ENCODE measurements at regions not wholly inside any gene's neighbourhood (a gene's known extent, or its start where the extent isn't known, plus 50 kb on each side); places are given as distances from the start of the nearest gene placed in this dataset.
A peak's percentile ranks its signal among the peaks of the same experiment; 100 is the strongest.
"Not testable (repeated sequence)": the region's sequence is repeated elsewhere in the genome, so short reads cannot be mapped to it uniquely, and the experiment has no call there.

DNA sequence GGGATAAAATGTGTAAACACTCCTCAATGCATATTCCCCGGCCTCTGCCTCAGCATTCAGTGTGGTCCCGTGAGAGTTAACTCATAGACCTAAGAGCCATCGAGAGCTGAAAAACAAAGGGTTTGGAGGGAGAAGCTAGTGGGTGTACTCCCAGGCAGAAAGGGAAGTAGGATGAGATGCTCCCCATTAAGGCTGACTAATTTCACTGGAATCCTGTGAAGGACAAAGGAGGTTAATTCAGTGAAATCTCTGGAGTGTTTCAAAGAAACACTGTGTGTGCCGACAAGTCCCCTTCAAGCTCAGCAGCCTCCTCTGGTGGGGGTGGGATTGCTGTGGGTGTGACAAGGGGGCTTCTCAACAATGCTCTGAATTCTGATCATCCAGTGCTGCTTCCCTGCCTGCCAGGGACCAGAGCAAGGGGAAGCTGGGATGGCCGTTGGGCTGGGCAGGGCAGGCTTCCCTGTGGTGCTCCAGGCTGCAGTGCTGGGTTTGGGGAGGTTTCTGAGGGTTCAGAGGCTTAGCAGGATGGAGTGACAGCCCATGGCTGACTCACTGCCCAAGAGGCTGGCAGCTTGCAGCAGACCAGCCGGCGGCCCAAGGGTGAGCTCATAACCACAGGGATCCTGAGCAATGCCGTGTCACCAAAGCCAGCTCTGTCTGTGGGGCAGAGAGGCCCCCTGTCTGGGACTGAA, 61.4 kb upstream of the BMAL1 start:
- no peaks in the 10 kb centered on the region for H3K9me3 ChIP-seq
- H3K27me3 ChIP-seq (ENCODE audit: low read depth), result no peaks in the 10 kb centered on the region
- no peaks in the 10 kb centered on the region for H3K36me3 ChIP-seq (replicated peaks)
- in situ Hi-C loops (cut with MboI; ENCODE audit: low sequenced_read_pairs), result loop anchor here (10.0 to 25.0 kb wide), 2 partner anchors 129 to 1021 kb away; no protein-coding TSS in a partner anchor
- H3K4me1 ChIP-seq, result no peaks in the 10 kb centered on the region
- no peak for DNase-seq (ENCODE audit: low spot score in 2 of 2)
- H3K4me3 ChIP-seq, result no peak overlapping the region

DNA sequence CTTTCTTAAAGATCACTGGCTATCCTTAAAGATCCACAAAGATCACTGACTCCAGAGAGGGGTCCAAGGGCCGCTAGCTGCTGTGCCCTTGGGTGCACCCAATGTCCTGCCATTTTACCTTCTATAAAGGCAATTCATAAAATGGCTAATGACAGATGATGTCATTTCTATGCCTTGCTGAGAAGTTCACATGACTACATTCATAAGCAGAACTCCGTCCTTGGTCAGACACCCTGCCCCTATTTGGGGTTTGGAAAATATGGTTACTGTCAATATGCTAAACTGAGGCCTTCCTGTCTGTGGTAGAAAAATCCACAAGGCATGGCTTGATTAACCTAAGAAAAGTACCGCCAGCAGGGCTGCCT, 60.9 kb upstream of the BMAL1 start:
- Histone ChIP-seq H3K4me1 (peaks cover 3% of the 10 kb centered on the region; the same call in 1 of the 2 replicates), H3K9me3 (no peaks in the 10 kb centered on the region), H3K36me3 (replicated peaks) (no peaks in the 10 kb centered on the region), H3K27me3 (ENCODE audit: low read depth) (no peaks in the 10 kb centered on the region), H3K4me3 (no peak overlapping the region)
- DNase-seq (ENCODE audit: low spot score in 2 of 2), result no peak
- in situ Hi-C loops (cut with MboI; ENCODE audit: low sequenced_read_pairs), result loop anchor here (10.0 to 25.0 kb wide), 2 partner anchors 128 to 1021 kb away; no protein-coding TSS in a partner anchor

GRCh38 chr11:13218685-13219084, 58.9 kb upstream of the BMAL1 start:
- DNase-seq (ENCODE audit: low spot score in 2 of 2); H3K4me3 ChIP-seq; H3K27me3 ChIP-seq (ENCODE audit: low read depth); H3K9me3 ChIP-seq; H3K36me3 ChIP-seq (replicated peaks): not testable (repeated sequence)
- peaks cover 11% of the 10 kb centered on the region for H3K4me1 ChIP-seq
- in situ Hi-C loops (cut with MboI; ENCODE audit: low sequenced_read_pairs), result loop anchor here (10.0 to 25.0 kb wide), 2 partner anchors 126 to 1019 kb away; no protein-coding TSS in a partner anchor

- in situ Hi-C loops (cut with MboI; ENCODE audit: low sequenced_read_pairs), result loop anchor here (25.0 kb wide), 1 partner anchor 1017 kb away; no protein-coding TSS in a partner anchor
- no peaks in the 10 kb centered on the region for H3K9me3 ChIP-seq
- no peak for DNase-seq (ENCODE audit: low spot score in 2 of 2)
- no peak overlapping the region for H3K4me3 ChIP-seq
- no peaks in the 10 kb centered on the region for H3K36me3 ChIP-seq (replicated peaks)
- peaks cover 11% of the 10 kb centered on the region for H3K4me1 ChIP-seq
- 0 out of 2 replicates have a peak, but pooled peaks cover under 1% of the 10 kb centered on the region for H3K27me3 ChIP-seq (ENCODE audit: low read depth)
Observed at GRCh38 chr11:13220148-13220547, 57.4 kb upstream of the BMAL1 start.

- H3K4me1 ChIP-seq, result peaks cover 11% of the 10 kb centered on the region
- in situ Hi-C loops (cut with MboI; ENCODE audit: low sequenced_read_pairs), result loop anchor here (25.0 kb wide), 1 partner anchor 1016 kb away; no protein-coding TSS in a partner anchor
- H3K36me3 ChIP-seq (replicated peaks), result no peaks in the 10 kb centered on the region
- H3K9me3 ChIP-seq, result no peaks in the 10 kb centered on the region
- H3K27me3 ChIP-seq (ENCODE audit: low read depth), result 0 out of 2 replicates have a peak, but pooled peaks cover 3% of the 10 kb centered on the region
- no peak overlapping the region for H3K4me3 ChIP-seq
- peak; percentile 27 to 88 for DNase-seq (ENCODE audit: low spot score in 2 of 2)
Observed at GRCh38 chr11:13221722-13222121, 55.9 kb upstream of the BMAL1 start.

GRCh38 chr11:13222285-13222684, 55.3 kb upstream of the BMAL1 start:
- no peaks in the 10 kb centered on the region for H3K36me3 ChIP-seq (replicated peaks)
- H3K4me3 ChIP-seq, result no peak overlapping the region
- H3K9me3 ChIP-seq, result no peaks in the 10 kb centered on the region
- peaks cover 11% of the 10 kb centered on the region for H3K4me1 ChIP-seq
- DNase-seq (ENCODE audit: low spot score in 2 of 2), result no peak
- H3K27me3 ChIP-seq (ENCODE audit: low read depth), result 0 out of 2 replicates have a peak, but pooled peaks cover 3% of the 10 kb centered on the region
- in situ Hi-C loops (cut with MboI; ENCODE audit: low sequenced_read_pairs), result loop anchor here (25.0 kb wide), 1 partner anchor 1015 kb away; no protein-coding TSS in a partner anchor

DNA sequence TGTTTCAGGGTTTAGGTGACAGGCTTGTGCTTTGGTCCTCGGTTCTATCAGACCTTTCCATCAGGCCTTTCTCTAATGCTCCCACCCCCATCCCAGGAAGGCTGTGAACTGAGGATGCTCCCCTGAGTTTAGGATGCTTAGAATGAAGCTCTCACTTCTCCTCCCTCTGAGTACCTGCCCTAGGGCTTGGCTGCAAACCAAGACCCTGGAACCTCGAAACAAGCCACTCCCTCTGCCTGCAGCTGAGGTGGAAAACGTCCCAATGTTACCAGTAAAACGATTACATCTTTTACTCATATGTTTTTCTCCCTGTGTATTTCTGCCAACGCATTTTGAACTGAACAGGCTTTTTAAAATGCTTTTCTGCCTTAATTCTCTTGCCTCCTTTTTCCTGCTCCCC, 54.5 kb upstream of the BMAL1 start:
- H3K4me3 ChIP-seq, result no peak overlapping the region
- peaks cover 11% of the 10 kb centered on the region for H3K4me1 ChIP-seq
- no peak for DNase-seq (ENCODE audit: low spot score in 2 of 2)
- in situ Hi-C loops (cut with MboI; ENCODE audit: low sequenced_read_pairs), result loop anchor here (25.0 kb wide), 1 partner anchor 1014 kb away; no protein-coding TSS in a partner anchor
- no peaks in the 10 kb centered on the region for H3K36me3 ChIP-seq (replicated peaks)
- H3K9me3 ChIP-seq, result no peaks in the 10 kb centered on the region
- H3K27me3 ChIP-seq (ENCODE audit: low read depth), result 0 out of 2 replicates have a peak, but pooled peaks cover 3% of the 10 kb centered on the region

DNA sequence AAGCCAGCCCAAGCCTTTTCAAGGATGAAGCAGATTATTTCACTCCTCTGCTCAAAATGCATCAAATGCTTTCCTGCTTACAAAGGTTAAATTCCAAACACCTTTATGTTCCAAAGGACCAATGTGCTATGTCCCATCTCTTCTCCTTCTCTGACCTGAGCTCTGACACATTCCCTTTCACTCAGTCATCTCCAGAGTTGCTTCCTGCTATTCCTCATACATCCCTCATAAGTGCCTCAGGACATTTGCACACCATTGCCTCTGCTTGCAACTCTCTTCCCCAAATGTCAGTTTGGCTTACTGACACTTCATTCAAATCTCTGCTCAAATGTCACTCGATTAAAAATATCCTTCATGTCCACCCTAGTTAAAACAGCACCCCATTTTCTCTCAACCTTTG, 53.3 kb upstream of the BMAL1 start:
- no peak for DNase-seq (ENCODE audit: low spot score in 2 of 2)
- Histone ChIP-seq H3K9me3 (no peaks in the 10 kb centered on the region), H3K4me3 (no peak overlapping the region), H3K4me1 (peaks cover 11% of the 10 kb centered on the region), H3K27me3 (ENCODE audit: low read depth) (0 out of 2 replicates have a peak, but pooled peaks cover 5% of the 10 kb centered on the region), H3K36me3 (replicated peaks) (no peaks in the 10 kb centered on the region)
- in situ Hi-C loops (cut with MboI; ENCODE audit: low sequenced_read_pairs), result loop anchor here (25.0 kb wide), 1 partner anchor 1013 kb away; no protein-coding TSS in a partner anchor

- Histone ChIP-seq H3K36me3 (replicated peaks) (no peaks in the 10 kb centered on the region), H3K4me3 (no peak overlapping the region), H3K9me3 (no peaks in the 10 kb centered on the region), H3K27me3 (ENCODE audit: low read depth) (0 out of 2 replicates have a peak, but pooled peaks cover 5% of the 10 kb centered on the region), H3K4me1 (peaks cover 11% of the 10 kb centered on the region)
- DNase-seq (ENCODE audit: low spot score in 2 of 2), result no peak
- in situ Hi-C loops (cut with MboI; ENCODE audit: low sequenced_read_pairs), result no loop called here
Observed at GRCh38 chr11:13225038-13226001, 52.3 kb upstream of the BMAL1 start.

- in situ Hi-C loops (cut with MboI; ENCODE audit: low sequenced_read_pairs), result no loop called here
Observed at GRCh38 chr11:13227676-13228255, 49.8 kb upstream of the BMAL1 start.

More at GRCh38 chr11:13227676-13228255, 49.8 kb upstream of the BMAL1 start:
- Histone ChIP-seq H3K27me3 (ENCODE audit: low read depth) (0 out of 2 replicates have a peak, but pooled peaks cover 5% of the 10 kb centered on the region), H3K4me1 (no peaks in the 10 kb centered on the region), H3K9me3 (no peaks in the 10 kb centered on the region), H3K36me3 (replicated peaks) (no peaks in the 10 kb centered on the region), H3K4me3 (no peak overlapping the region)
- DNase-seq (ENCODE audit: low spot score in 2 of 2), result no peak

Measured in HAP-1 (cell line).